ENCODE measurements at regions not wholly inside any gene's neighbourhood (a gene's known extent, or its start where the extent isn't known, plus 50 kb on each side); places are given as distances from the start of the nearest gene placed in this dataset.

- peaks cover 2 to 13% (median 8%) of the 10 kb centered on the region in 7 donors for H3K9me3 Mint-ChIP-seq
- no peak overlapping the region for H3K27ac ChIP-seq (ENCODE audit: low read depth in 1 of 2, low read length in 2 of 2)
- no peak overlapping the region for H2AFZ ChIP-seq (ENCODE audit: insufficient read depth, low read depth, low read length, poor library complexity, severe bottlenecking)
These were observed 458.7 kb upstream of the ADAMTS5 start for GRCh38 chr21:27425574-27425973.

GRCh38 chr21:27425172-27425571 is 458.3 kb upstream of the ADAMTS5 start:
- no peak for DNase-seq
- Mint-ChIP-seq H3K27me3 (ENCODE audit: low read depth in 3 of 3) (peaks cover 0 to 1% (median 0%) of the 10 kb centered on the region in 3 donors), H3K4me1 (no peaks in the 10 kb centered on the region), H3K36me3 (no peaks in the 10 kb centered on the region), H3K9me3 (peaks cover 2 to 13% (median 8%) of the 10 kb centered on the region in 7 donors), H3K4me3 (no peak overlapping the region), H3K27ac (no peak overlapping the region)
- Histone ChIP-seq H3K9me3 (replicated peaks in 1 of 2; ENCODE audit: control insufficient read depth in 1 of 2, insufficient read depth in 1 of 2, low read length in 2 of 2) (peaks cover 23 to 30% of the 10 kb centered on the region in 2 donors), H3K4me1 (ENCODE audit: control insufficient read depth in 1 of 2, insufficient read depth in 2 of 2, low read length in 2 of 2) (no peaks in the 10 kb centered on the region), H3K4me3 (replicated peaks in 1 of 3; ENCODE audit: low read depth in 2 of 3, low read length in 3 of 3) (no peak overlapping the region), H4K20me1 (ENCODE audit: insufficient read depth, low read length) (no peaks in the 10 kb centered on the region), H3K27ac (ENCODE audit: low read depth in 1 of 2, low read length in 2 of 2) (no peak overlapping the region), H3K27me3 (ENCODE audit: control insufficient read depth in 2 of 2, insufficient read depth in 2 of 2, low read length in 2 of 2) (no peaks in the 10 kb centered on the region), H3K79me2 (ENCODE audit: insufficient read depth, low read length) (no peaks in the 10 kb centered on the region), H3K9ac (ENCODE audit: insufficient read depth, low read length, poor library complexity, severe bottlenecking) (no peak overlapping the region), H3K36me3 (replicated peaks in 1 of 2; ENCODE audit: control insufficient read depth in 1 of 2, insufficient read depth in 2 of 2, low read length in 2 of 2) (no peaks in the 10 kb centered on the region), H3K4me2 (replicated peaks; ENCODE audit: extremely low read depth, low read length, poor library complexity, severe bottlenecking) (no peak overlapping the region), H2AFZ (ENCODE audit: insufficient read depth, low read depth, low read length, poor library complexity, severe bottlenecking) (no peak overlapping the region)
- no CpG with 5 or more reads among the region's 2 CpGs for WGBS (ENCODE audit: insufficient coverage)
- no peak for TF ChIP-seq CTCF (IDR thresholded peaks at IDR 0.05)
- intact Hi-C loops (cut with micrococcal nuclease): no loop called here

More at GRCh38 chr21:27425574-27425973, 458.7 kb upstream of the ADAMTS5 start:
- Mint-ChIP-seq H3K36me3 (no peaks in the 10 kb centered on the region), H3K4me1 (no peaks in the 10 kb centered on the region), H3K4me3 (no peak overlapping the region), H3K27me3 (ENCODE audit: low read depth in 3 of 3) (peaks cover 0 to 1% (median 0%) of the 10 kb centered on the region in 3 donors), H3K27ac (no peak overlapping the region)
- H3K79me2 ChIP-seq (ENCODE audit: insufficient read depth, low read length): no peaks in the 10 kb centered on the region
- no peak for DNase-seq
- no peak overlapping the region for H3K4me2 ChIP-seq (replicated peaks; ENCODE audit: extremely low read depth, low read length, poor library complexity, severe bottlenecking)
- H3K36me3 ChIP-seq (replicated peaks in 1 of 2; ENCODE audit: control insufficient read depth in 1 of 2, insufficient read depth in 2 of 2, low read length in 2 of 2): no peaks in the 10 kb centered on the region
- intact Hi-C loops (cut with micrococcal nuclease): no loop called here
- no peak for TF ChIP-seq CTCF (IDR thresholded peaks at IDR 0.05)
- no peaks in the 10 kb centered on the region for H4K20me1 ChIP-seq (ENCODE audit: insufficient read depth, low read length)
- no peaks in the 10 kb centered on the region for H3K4me1 ChIP-seq (ENCODE audit: control insufficient read depth in 1 of 2, insufficient read depth in 2 of 2, low read length in 2 of 2)
- no peaks in the 10 kb centered on the region for H3K27me3 ChIP-seq (ENCODE audit: control insufficient read depth in 2 of 2, insufficient read depth in 2 of 2, low read length in 2 of 2)
- H3K4me3 ChIP-seq (replicated peaks in 1 of 3; ENCODE audit: low read depth in 2 of 3, low read length in 3 of 3): no peak overlapping the region
- peaks cover 23 to 26% of the 10 kb centered on the region in 2 donors for H3K9me3 ChIP-seq (replicated peaks in 1 of 2; ENCODE audit: control insufficient read depth in 1 of 2, insufficient read depth in 1 of 2, low read length in 2 of 2)
- WGBS (ENCODE audit: insufficient coverage): 20% methylated on average over 1 of the region's 3 CpGs
- H3K9ac ChIP-seq (ENCODE audit: insufficient read depth, low read length, poor library complexity, severe bottlenecking): no peak overlapping the region
